Peyer's patch (tissue), 4 donors: ENCODE measurements at regions not wholly inside any gene's neighbourhood (a gene's known extent, or its start where the extent isn't known, plus 50 kb on each side); places are given as distances from the start of the nearest gene placed in this dataset.

Experiments
- POLR2A ChIP-seq, 2 donors: fragments of 450-650 bp; IDR thresholded peaks; one replicate each; pipeline ENCODE4 v1.5.1; 2017; ENCODE audit warnings: antibody characterized with exemption in 2 of 2, mild to moderate bottlenecking in 2 of 2, moderate library complexity in 2 of 2
- TF ChIP-seq, protein P1 (sequence below), 6 experiments: fragments of 450-650 bp in 4 of 6; fragments of 200-600 bp in 2 of 6; sonication (generic) in 1 of 6; IDR thresholded peaks; one replicate each; pipeline ENCODE4 v1.5.1; 2017 to 2019; ENCODE audit warnings: antibody characterized with exemption in 6 of 6, mild to moderate bottlenecking in 3 of 6, moderate library complexity in 1 of 6

DNA sequence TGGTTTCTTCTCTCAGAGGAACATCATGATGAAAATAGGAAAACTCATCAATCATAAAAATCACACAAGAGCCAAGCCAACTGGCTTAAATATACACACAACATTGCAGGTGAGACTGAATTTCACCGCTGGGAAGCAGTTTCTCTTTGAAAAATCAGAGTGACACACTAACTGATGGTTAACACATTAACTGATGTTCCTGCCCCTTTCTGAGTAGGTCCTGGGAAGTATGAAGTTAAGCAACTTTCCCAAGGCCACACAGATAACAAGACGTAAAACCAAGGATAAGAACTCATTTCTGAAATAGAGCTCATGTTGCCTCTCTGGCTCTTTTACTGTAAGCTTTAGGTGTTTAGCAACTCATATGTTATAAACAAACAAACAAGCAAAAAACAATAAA is 813.7 kb upstream of the HS3ST1 start:
- TF ChIP-seq, protein P1, sequence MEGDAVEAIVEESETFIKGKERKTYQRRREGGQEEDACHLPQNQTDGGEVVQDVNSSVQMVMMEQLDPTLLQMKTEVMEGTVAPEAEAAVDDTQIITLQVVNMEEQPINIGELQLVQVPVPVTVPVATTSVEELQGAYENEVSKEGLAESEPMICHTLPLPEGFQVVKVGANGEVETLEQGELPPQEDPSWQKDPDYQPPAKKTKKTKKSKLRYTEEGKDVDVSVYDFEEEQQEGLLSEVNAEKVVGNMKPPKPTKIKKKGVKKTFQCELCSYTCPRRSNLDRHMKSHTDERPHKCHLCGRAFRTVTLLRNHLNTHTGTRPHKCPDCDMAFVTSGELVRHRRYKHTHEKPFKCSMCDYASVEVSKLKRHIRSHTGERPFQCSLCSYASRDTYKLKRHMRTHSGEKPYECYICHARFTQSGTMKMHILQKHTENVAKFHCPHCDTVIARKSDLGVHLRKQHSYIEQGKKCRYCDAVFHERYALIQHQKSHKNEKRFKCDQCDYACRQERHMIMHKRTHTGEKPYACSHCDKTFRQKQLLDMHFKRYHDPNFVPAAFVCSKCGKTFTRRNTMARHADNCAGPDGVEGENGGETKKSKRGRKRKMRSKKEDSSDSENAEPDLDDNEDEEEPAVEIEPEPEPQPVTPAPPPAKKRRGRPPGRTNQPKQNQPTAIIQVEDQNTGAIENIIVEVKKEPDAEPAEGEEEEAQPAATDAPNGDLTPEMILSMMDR (IDR thresholded peaks at IDR 0.05) = no peak
- no peak for TF ChIP-seq POLR2A (IDR thresholded peaks at IDR 0.05)
